IMR-90 (cell line): ENCODE measurements at regions not wholly inside any gene's neighbourhood (a gene's known extent, or its start where the extent isn't known, plus 50 kb on each side); places are given as distances from the start of the nearest gene placed in this dataset.

Experiments
- BHLHE40 ChIP-seq: fragments of 150-350 bp; IDR thresholded peaks from 2 replicates; pipeline ENCODE4 v1.6.1; 2016; ENCODE audit warnings: mild to moderate bottlenecking, low read depth, low read length
- CEBPB ChIP-seq: IDR thresholded peaks from 2 replicates; pipeline ENCODE4 v1.6.1; 2012; ENCODE audit warnings: low read depth, low read length, improper control_type of control experiment
- CHD1 ChIP-seq: IDR thresholded peaks from 2 replicates; pipeline ENCODE4 v1.6.1; 2012; ENCODE audit warnings: low read depth, low read length, improper control_type of control experiment
- FOS ChIP-seq: fragments of 150-350 bp; IDR thresholded peaks from 2 replicates; pipeline ENCODE4 v1.6.1; 2016; ENCODE audit warnings: low read depth, low read length
- MAFK ChIP-seq: IDR thresholded peaks from 2 replicates; pipeline ENCODE4 v1.6.1; 2012; ENCODE audit warnings: low read depth, low read length, improper control_type of control experiment
- MXI1 ChIP-seq: IDR thresholded peaks from 2 replicates; pipeline ENCODE4 v1.6.1; 2012; ENCODE audit warnings: low read depth, mild to moderate bottlenecking, low read length, moderate library complexity, borderline replicate concordance
- POLR2A ChIP-seq: IDR thresholded peaks from 2 replicates; pipeline ENCODE4 v1.6.1; 2012; ENCODE audit warnings: mild to moderate bottlenecking, low read depth, low read length
- RAD21 ChIP-seq: IDR thresholded peaks from 2 replicates; pipeline ENCODE4 v1.6.1; 2012; ENCODE audit warnings: low read length, improper control_type of control experiment
- RCOR1 ChIP-seq: IDR thresholded peaks from 2 replicates; pipeline ENCODE4 v1.6.1; 2012; ENCODE audit warnings: mild to moderate bottlenecking, low read length, improper control_type of control experiment; ENCODE audit not compliant: insufficient replicate concordance
- SMC3 ChIP-seq: fragments of 150-350 bp; IDR thresholded peaks from 2 replicates; pipeline ENCODE4 v1.6.1; 2016; ENCODE audit warnings: low read depth, mild to moderate bottlenecking, antibody characterized with exemption, low read length, moderate library complexity
- TF ChIP-seq, protein P1 (sequence below): conservative IDR thresholded peaks from 2 replicates; pipeline ENCODE4 v1.5.1; 2012; ENCODE audit warnings: mild to moderate bottlenecking, low read depth, low read length, improper control_type of control experiment
- TF ChIP-seq, protein P2 (sequence below): fragments of 150-350 bp; IDR thresholded peaks from 2 replicates; pipeline ENCODE4 v1.6.1; 2017; ENCODE audit warnings: mild to moderate bottlenecking, antibody characterized with exemption, low read length, low read depth

DNA sequence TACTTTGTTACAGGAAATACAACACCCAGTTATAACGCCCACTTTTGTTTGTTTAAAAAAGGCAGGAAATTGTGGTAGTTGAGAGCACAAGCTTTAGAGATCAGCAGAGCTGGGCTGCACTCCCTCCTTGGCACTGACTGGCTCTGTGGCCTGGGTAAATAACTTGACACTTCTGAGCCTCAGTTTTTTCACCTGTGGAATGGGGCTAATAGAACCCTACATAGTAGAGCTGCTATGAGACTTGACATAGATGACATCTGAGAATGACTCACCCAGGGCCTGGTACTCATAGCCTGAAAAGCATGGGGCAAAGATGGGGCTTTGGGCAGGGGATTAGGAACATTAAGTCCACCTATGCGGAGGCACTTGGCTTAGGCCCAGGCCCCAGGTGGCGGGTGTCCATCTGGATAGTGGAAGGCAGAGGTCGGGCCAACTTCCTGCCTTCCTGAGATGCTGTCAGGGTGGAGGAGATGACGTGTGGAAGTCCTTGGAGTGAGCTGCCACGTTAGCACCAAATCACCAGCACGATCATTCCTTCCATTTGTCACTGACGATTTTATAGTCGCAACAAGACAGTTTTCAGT lies 159.1 kb downstream of the KATNAL1 start:
- TF ChIP-seq, protein P1, sequence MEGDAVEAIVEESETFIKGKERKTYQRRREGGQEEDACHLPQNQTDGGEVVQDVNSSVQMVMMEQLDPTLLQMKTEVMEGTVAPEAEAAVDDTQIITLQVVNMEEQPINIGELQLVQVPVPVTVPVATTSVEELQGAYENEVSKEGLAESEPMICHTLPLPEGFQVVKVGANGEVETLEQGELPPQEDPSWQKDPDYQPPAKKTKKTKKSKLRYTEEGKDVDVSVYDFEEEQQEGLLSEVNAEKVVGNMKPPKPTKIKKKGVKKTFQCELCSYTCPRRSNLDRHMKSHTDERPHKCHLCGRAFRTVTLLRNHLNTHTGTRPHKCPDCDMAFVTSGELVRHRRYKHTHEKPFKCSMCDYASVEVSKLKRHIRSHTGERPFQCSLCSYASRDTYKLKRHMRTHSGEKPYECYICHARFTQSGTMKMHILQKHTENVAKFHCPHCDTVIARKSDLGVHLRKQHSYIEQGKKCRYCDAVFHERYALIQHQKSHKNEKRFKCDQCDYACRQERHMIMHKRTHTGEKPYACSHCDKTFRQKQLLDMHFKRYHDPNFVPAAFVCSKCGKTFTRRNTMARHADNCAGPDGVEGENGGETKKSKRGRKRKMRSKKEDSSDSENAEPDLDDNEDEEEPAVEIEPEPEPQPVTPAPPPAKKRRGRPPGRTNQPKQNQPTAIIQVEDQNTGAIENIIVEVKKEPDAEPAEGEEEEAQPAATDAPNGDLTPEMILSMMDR: no peak
- TF ChIP-seq SMC3 (no peak), POLR2A (no peak), RAD21 (no peak), CHD1 (no peak), BHLHE40 (no peak), CEBPB (no peak), MXI1 (no peak), MAFK (no peak), FOS (no peak), RCOR1 (no peak)
- TF ChIP-seq, protein P2, sequence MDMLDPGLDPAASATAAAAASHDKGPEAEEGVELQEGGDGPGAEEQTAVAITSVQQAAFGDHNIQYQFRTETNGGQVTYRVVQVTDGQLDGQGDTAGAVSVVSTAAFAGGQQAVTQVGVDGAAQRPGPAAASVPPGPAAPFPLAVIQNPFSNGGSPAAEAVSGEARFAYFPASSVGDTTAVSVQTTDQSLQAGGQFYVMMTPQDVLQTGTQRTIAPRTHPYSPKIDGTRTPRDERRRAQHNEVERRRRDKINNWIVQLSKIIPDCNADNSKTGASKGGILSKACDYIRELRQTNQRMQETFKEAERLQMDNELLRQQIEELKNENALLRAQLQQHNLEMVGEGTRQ: no peak
